H1 (cell line): ENCODE measurements at regions not wholly inside any gene's neighbourhood (a gene's known extent, or its start where the extent isn't known, plus 50 kb on each side); places are given as distances from the start of the nearest gene placed in this dataset.

ENCODE experiments used
- CTCF ChIA-PET: fragments of 300-600 bp; sonication (Branson Sonifier 250); formaldehyde crosslinking; loops from one replicate; lab custom pipeline; 2021; ENCODE audit not compliant: partially characterized antibody; lab: Charles Lee
- POLR2A ChIA-PET: fragments of 300-600 bp; sonication (Branson Sonifier 250); formaldehyde crosslinking; loops from one replicate; lab custom pipeline; 2021; ENCODE audit warnings: inconsistent platforms; ENCODE audit not compliant: partially characterized antibody; lab: Charles Lee
- DNase-seq, 2 experiments: peaks; one replicate each; pipeline versions ENCODE4 v3.0.0 to v3.0.0-alpha.2; 2010 to 2022; ENCODE audit warnings: low spot score in 2 of 2, low read depth in 1 of 2, mixed read lengths in 1 of 2
- FAIRE-seq: peaks from 2 replicates; lab custom pipeline; 2011; peaks lifted over from hg19 to GRCh38; lab: Jason Lieb, UNC
- H2AFZ ChIP-seq: 2 replicates; pipeline ENCODE4 v1.8.1; 2012; ENCODE audit warnings: low read length, inconsistent platforms
- H2AK5ac ChIP-seq: 2 replicates; pipeline ENCODE4 v1.6.1; 2013; ENCODE audit warnings: low read depth, low read length
- H2BK120ac ChIP-seq: replicated peaks from 2 replicates; pipeline ENCODE3; 2013; ENCODE audit warnings: low read depth, low read length, inconsistent platforms
- H2BK12ac ChIP-seq: 2 replicates; pipeline ENCODE4 v1.6.1; 2013; ENCODE audit warnings: low read depth, low read length
- H2BK15ac ChIP-seq: 2 replicates; pipeline ENCODE4 v1.6.1; 2013; ENCODE audit warnings: low read length
- H2BK20ac ChIP-seq: 2 replicates; pipeline ENCODE4 v1.6.1; 2013; ENCODE audit warnings: low read length
- H2BK5ac ChIP-seq: 2 replicates; pipeline ENCODE4 v1.6.1; 2013; ENCODE audit warnings: low read depth, low read length
- H3K14ac ChIP-seq: 2 replicates; pipeline ENCODE4 v1.6.1; 2013; ENCODE audit warnings: inconsistent platforms; ENCODE audit not compliant: insufficient read length
- H3K18ac ChIP-seq: 2 replicates; pipeline ENCODE4 v1.6.1; 2013; ENCODE audit warnings: low read length; ENCODE audit errors: extremely low read depth
- H3K23ac ChIP-seq: 2 replicates; pipeline ENCODE4 v1.6.1; 2013; ENCODE audit warnings: inconsistent platforms; ENCODE audit not compliant: insufficient read length
- H3K23me2 ChIP-seq: 2 replicates; pipeline ENCODE4 v1.6.1; 2013; ENCODE audit warnings: low read depth, low read length
- H3K27ac ChIP-seq: 2 replicates; pipeline ENCODE4 v1.6.1; 2011; ENCODE audit warnings: low read depth, low read length, inconsistent platforms
- H3K27me3 ChIP-seq, 4 experiments: replicated peaks in 1 of 4; 1 replicate in 1 of 4; 2 replicates in 3 of 4; pipeline versions ENCODE4 v1.6.1 to v1.8.1; 2011 to 2013; ENCODE audit warnings: low read length in 3 of 4, mild to moderate bottlenecking in 3 of 4, inconsistent platforms in 2 of 4, mixed read lengths in 2 of 4, moderate library complexity in 1 of 4; ENCODE audit not compliant: control insufficient read depth in 3 of 4, insufficient read depth in 3 of 4; ENCODE audit errors: extremely low read depth in 1 of 4
- H3K36me3 ChIP-seq, 4 experiments: 2 replicates each; pipeline versions ENCODE4 v1.6.1 to v1.8.1; 2011 to 2013; ENCODE audit warnings: mild to moderate bottlenecking in 4 of 4, low read length in 3 of 4, moderate library complexity in 2 of 4, control low read depth in 1 of 4, inconsistent platforms in 1 of 4; ENCODE audit not compliant: insufficient read depth in 4 of 4, control insufficient read depth in 2 of 4
- H3K4ac ChIP-seq: replicated peaks from 2 replicates; pipeline ENCODE3; 2013; ENCODE audit warnings: low read length, low read depth, mixed read lengths, inconsistent platforms; ENCODE audit not compliant: insufficient read length
- H3K4me1 ChIP-seq, 4 experiments: replicated peaks in 1 of 4; 1 replicate in 1 of 4; 2 replicates in 3 of 4; pipeline versions ENCODE4 v1.6.1 to v1.8.1; 2011 to 2013; ENCODE audit warnings: low read length in 3 of 4, inconsistent platforms in 2 of 4, mixed read lengths in 1 of 4; ENCODE audit not compliant: insufficient read depth in 4 of 4, control insufficient read depth in 3 of 4
- H3K4me2 ChIP-seq, 2 experiments: 2 replicates each; pipeline versions ENCODE4 v1.6.1 to v1.8.1; 2011 to 2013; ENCODE audit warnings: low read depth in 2 of 2, low read length in 2 of 2, control low read depth in 1 of 2, inconsistent platforms in 1 of 2, mild to moderate bottlenecking in 1 of 2; ENCODE audit not compliant: insufficient read depth in 1 of 2
- H3K4me3 ChIP-seq, 4 experiments: fragments of 200-600, 300-600 bp in 1 of 4; sonication (generic), shearing (Covaris generic), sonication (Bioruptor Twin) in 1 of 4; 2 replicates each; pipeline versions ENCODE4 v1.5.1 to v1.8.1; 2011 to 2016; ENCODE audit warnings: low read length in 4 of 4, low read depth in 3 of 4, control low read depth in 2 of 4, inconsistent platforms in 2 of 4, mild to moderate bottlenecking in 2 of 4, mixed read lengths in 1 of 4, moderate library complexity in 1 of 4; ENCODE audit not compliant: insufficient read depth in 2 of 4; ENCODE audit errors: extremely low read depth in 1 of 4
- H3K56ac ChIP-seq: replicated peaks from 2 replicates; pipeline ENCODE3; 2013; ENCODE audit warnings: low read depth, mild to moderate bottlenecking, mixed read lengths, low read length, inconsistent platforms; ENCODE audit not compliant: insufficient read length
- H3K79me1 ChIP-seq: 2 replicates; pipeline ENCODE4 v1.6.1; 2013; ENCODE audit warnings: low read depth, low read length, control low read depth
- H3K79me2 ChIP-seq, 2 experiments: 2 replicates each; pipeline versions ENCODE4 v1.6.1 to v1.8.1; 2012 to 2013; ENCODE audit warnings: low read length in 2 of 2, mild to moderate bottlenecking in 2 of 2, inconsistent platforms in 1 of 2; ENCODE audit not compliant: insufficient read depth in 2 of 2, control insufficient read depth in 1 of 2
- H3K9ac ChIP-seq, 4 experiments: replicated peaks in 1 of 4; 1 replicate in 1 of 4; 2 replicates in 3 of 4; pipeline versions ENCODE4 v1.6.1 to v1.8.1; 2011 to 2013; ENCODE audit warnings: low read depth in 3 of 4, low read length in 3 of 4, control low read depth in 2 of 4, mild to moderate bottlenecking in 2 of 4, moderate library complexity in 2 of 4, inconsistent platforms in 1 of 4; ENCODE audit errors: extremely low read depth in 1 of 4
- H3K9me3 ChIP-seq, 2 experiments: 2 replicates each; pipeline versions ENCODE4 v1.6.1 to v1.8.1; 2012 to 2013; ENCODE audit warnings: mild to moderate bottlenecking in 2 of 2, moderate library complexity in 2 of 2, control low read depth in 1 of 2, inconsistent platforms in 1 of 2, low read depth in 1 of 2, low read length in 1 of 2, mixed read lengths in 1 of 2; ENCODE audit not compliant: insufficient read depth in 2 of 2
- H4K20me1 ChIP-seq, 2 experiments: replicated peaks in 1 of 2; 2 replicates each; pipeline versions ENCODE3 to v1.8.1; 2011 to 2013; ENCODE audit warnings: inconsistent platforms in 2 of 2, low read length in 2 of 2, mild to moderate bottlenecking in 1 of 2; ENCODE audit not compliant: insufficient read depth in 2 of 2, control insufficient read depth in 1 of 2
- H4K5ac ChIP-seq: 2 replicates; pipeline ENCODE4 v1.6.1; 2013; ENCODE audit warnings: low read length, low read depth, mixed read lengths, inconsistent platforms; ENCODE audit not compliant: insufficient read length
- H4K8ac ChIP-seq: 2 replicates; pipeline ENCODE4 v1.8.0; 2013; ENCODE audit warnings: mild to moderate bottlenecking, moderate library complexity, low read length, inconsistent platforms; ENCODE audit not compliant: insufficient read depth; ENCODE audit errors: extremely low read depth
- H4K91ac ChIP-seq: replicated peaks from 2 replicates; pipeline ENCODE3; 2013; ENCODE audit warnings: low read length, mixed read lengths, inconsistent platforms; ENCODE audit not compliant: insufficient read length
- CREB1 ChIP-seq: IDR thresholded peaks from 2 replicates; pipeline ENCODE4 v1.6.1; 2012; ENCODE audit warnings: inconsistent platforms
- EGR1 ChIP-seq: IDR thresholded peaks from 2 replicates; pipeline ENCODE4 v1.6.1; 2011; ENCODE audit warnings: low read depth, low read length, borderline replicate concordance
- GABPA ChIP-seq: IDR thresholded peaks from 2 replicates; pipeline ENCODE4 v1.6.1; 2011; ENCODE audit warnings: mild to moderate bottlenecking, low read length, moderate library complexity, borderline replicate concordance; ENCODE audit not compliant: insufficient read depth
- KDM1A ChIP-seq: fragments of 200-600, 300-600 bp; sonication (generic); IDR thresholded peaks from 2 replicates; pipeline ENCODE4 v1.7.1; 2016; ENCODE audit warnings: mild to moderate bottlenecking, low read length, borderline replicate concordance
- RXRA ChIP-seq: IDR thresholded peaks from 2 replicates; pipeline ENCODE4 v1.6.1; 2011; ENCODE audit warnings: low read depth, mild to moderate bottlenecking, low read length, moderate library complexity; ENCODE audit not compliant: insufficient read depth
- SIN3A ChIP-seq, 2 experiments: IDR thresholded peaks in 1 of 2; conservative IDR thresholded peaks in 1 of 2; 2 replicates each; pipeline ENCODE4 v1.6.1; 2011 to 2012; ENCODE audit warnings: low read length in 2 of 2, improper control_type of control experiment in 1 of 2, low read depth in 1 of 2, mild to moderate bottlenecking in 1 of 2
- SP1 ChIP-seq: IDR thresholded peaks from 2 replicates; pipeline ENCODE4 v1.6.1; 2011; ENCODE audit warnings: low read depth, low read length
- SP4 ChIP-seq: IDR thresholded peaks from 2 replicates; pipeline ENCODE4 v1.6.1; 2012; ENCODE audit warnings: low read length, inconsistent platforms
- TAF1 ChIP-seq: IDR thresholded peaks from 2 replicates; pipeline ENCODE4 v1.6.1; 2011; ENCODE audit warnings: mild to moderate bottlenecking, low read depth, low read length
- TEAD4 ChIP-seq: IDR thresholded peaks from 2 replicates; pipeline ENCODE4 v1.6.1; 2012; ENCODE audit warnings: low read depth, low read length, inconsistent platforms, mixed read lengths
- WGBS, 2 experiments: shearing (Covaris generic) in 1 of 2; methylation state at CpG; one replicate each; pipeline versions ENCODE4 v1.1.6 to v1.1.7; 2013 to 2015; ENCODE audit warnings: low lambda C conversion rate in 2 of 2, mixed read lengths in 2 of 2, inconsistent platforms in 1 of 2, low coverage in 1 of 2, missing lambda C conversion rate in 1 of 2; ENCODE audit not compliant: insufficient replicate concordance in 2 of 2, insufficient coverage in 1 of 2, insufficient read length in 1 of 2; ENCODE audit errors: extremely low coverage in 1 of 2, missing lambda C conversion rate in 1 of 2; 5-methylcytosine and 5-hydroxymethylcytosine counted together

DNA sequence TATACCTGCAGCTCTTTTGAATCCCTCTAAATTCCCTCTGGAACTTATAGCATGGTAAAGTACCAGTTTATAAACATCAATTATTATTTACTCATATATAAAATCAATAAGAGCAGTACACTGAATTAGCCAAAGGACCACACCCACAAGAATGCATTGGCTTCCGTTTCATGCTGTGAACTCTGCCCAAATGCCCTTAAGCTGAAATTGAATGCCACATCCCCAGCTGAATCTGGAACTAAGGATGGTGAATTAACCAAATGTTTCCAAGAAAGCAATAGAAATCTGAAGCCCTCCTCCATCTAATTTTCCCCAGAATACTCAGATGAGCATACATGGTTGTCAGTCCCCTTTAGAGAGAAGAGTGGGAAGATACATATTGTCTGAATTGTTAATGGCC lies 436.4 kb upstream of the FTMT start:
- ChIA-PET CTCF (no interaction called here), POLR2A (no interaction called here)
- H2AK5ac ChIP-seq: no peak overlapping the region
- H3K18ac ChIP-seq: no peak overlapping the region
- H2BK120ac ChIP-seq: no peak overlapping the region
- no peaks in the 10 kb centered on the region for H4K20me1 ChIP-seq
- H2AFZ ChIP-seq: no peak overlapping the region
- H3K4me1 ChIP-seq: no peaks in the 10 kb centered on the region
- H3K23me2 ChIP-seq: no peaks in the 10 kb centered on the region
- no peak overlapping the region for H2BK15ac ChIP-seq
- no peak for DNase-seq
- no peak overlapping the region for H2BK12ac ChIP-seq
- no peak overlapping the region for H3K23ac ChIP-seq
- H2BK5ac ChIP-seq: no peak overlapping the region
- H4K91ac ChIP-seq: no peak overlapping the region
- H4K5ac ChIP-seq: no peak overlapping the region
- no peak overlapping the region for H4K8ac ChIP-seq
- no peak for FAIRE-seq
- H3K79me2 ChIP-seq: no peaks in the 10 kb centered on the region
- peaks cover 0 to 1% (median 0%) of the 10 kb centered on the region in 4 experiments; a peak in 1 of 7 replicates for H3K27me3 ChIP-seq
- no peaks in the 10 kb centered on the region for H3K79me1 ChIP-seq
- no peak overlapping the region for H2BK20ac ChIP-seq
- H3K4me2 ChIP-seq: no peak overlapping the region
- no peak for TF ChIP-seq TEAD4
- TF ChIP-seq TAF1: no peak
- no peak for TF ChIP-seq SIN3A (conservative IDR thresholded peaks at IDR 0.05 in 1 of 2, IDR thresholded peaks at IDR 0.05 in 1 of 2; ENCODE audit: low read depth in 1 of 2, low read length in 2 of 2)
- no peak for TF ChIP-seq EGR1
- no peak for TF ChIP-seq RXRA
- no peak for TF ChIP-seq KDM1A
- no peak for TF ChIP-seq CREB1
- TF ChIP-seq SP1: no peak
- no peak for TF ChIP-seq SP4
- no peak for TF ChIP-seq GABPA
- H3K56ac ChIP-seq: no peak overlapping the region
- H3K36me3 ChIP-seq: no peaks in the 10 kb centered on the region
- H3K4me3 ChIP-seq: no peak overlapping the region
- WGBS, 2 experiments: 91% methylated on average over 1 of the region's 1 CpG; no CpG with 5 or more reads in 1 of the 2 experiments
- no peaks in the 10 kb centered on the region for H3K9me3 ChIP-seq
- no peak overlapping the region for H3K9ac ChIP-seq
- no peak overlapping the region for H3K27ac ChIP-seq
- no peak overlapping the region for H3K14ac ChIP-seq
- H3K4ac ChIP-seq: no peak overlapping the region
